GM10248 (cell line): ENCODE measurements at regions not wholly inside any gene's neighbourhood (a gene's known extent, or its start where the extent isn't known, plus 50 kb on each side); places are given as distances from the start of the nearest gene placed in this dataset.

Source experiments
- CTCF ChIA-PET: fragments of 300-600 bp; sonication (Branson Sonifier 250); formaldehyde crosslinking; extraction: SDS; loops from one replicate; lab custom pipeline; 2021; ENCODE audit warnings: antibody characterized with exemption; lab: Yijun Ruan, JAX
- POLR2A ChIA-PET: fragments of 350-650 bp; sonication (Branson Sonifier 250); formaldehyde crosslinking; extraction: SDS; loops from one replicate; lab custom pipeline; 2020; ENCODE audit warnings: antibody characterized with exemption; lab: Yijun Ruan, JAX
- DNase-seq: peaks from one replicate; pipeline ENCODE4 v3.0.0; 2012; ENCODE audit errors: extremely low spot score
- TF ChIP-seq, protein P1 (sequence below): IDR thresholded peaks from 2 replicates; pipeline ENCODE4 v1.5.1; 2012; ENCODE audit warnings: mild to moderate bottlenecking, low read depth; ENCODE audit errors: extremely low read depth, missing control alignments, control extremely low read depth

DNA sequence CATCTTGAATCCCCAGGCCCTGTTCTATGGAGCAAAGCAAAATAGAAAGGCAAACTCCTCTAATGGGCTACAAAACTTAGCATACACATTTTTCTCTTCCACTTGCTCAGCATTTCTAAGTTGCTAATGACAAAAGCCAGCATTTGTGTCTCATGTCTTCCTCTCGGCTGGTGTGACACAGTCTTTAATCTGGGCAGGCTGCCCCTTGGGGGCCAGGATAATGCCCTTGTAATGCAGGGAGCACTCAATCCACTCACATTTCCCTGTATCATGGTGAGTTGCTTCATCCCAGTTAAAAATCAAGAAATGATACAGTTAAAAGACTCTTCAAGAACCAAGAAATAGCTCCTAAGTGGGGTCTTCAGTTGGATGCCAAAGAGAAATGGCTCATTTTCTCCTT lies 109.1 kb upstream of the FBXO11 start:
- ChIA-PET CTCF (interaction anchor here (1.1 kb wide), 1 partner anchor 11 kb away, joined by 3 read pairs; no protein-coding TSS in a partner anchor), POLR2A (no interaction called here)
- no peak for DNase-seq
- TF ChIP-seq, protein P1, sequence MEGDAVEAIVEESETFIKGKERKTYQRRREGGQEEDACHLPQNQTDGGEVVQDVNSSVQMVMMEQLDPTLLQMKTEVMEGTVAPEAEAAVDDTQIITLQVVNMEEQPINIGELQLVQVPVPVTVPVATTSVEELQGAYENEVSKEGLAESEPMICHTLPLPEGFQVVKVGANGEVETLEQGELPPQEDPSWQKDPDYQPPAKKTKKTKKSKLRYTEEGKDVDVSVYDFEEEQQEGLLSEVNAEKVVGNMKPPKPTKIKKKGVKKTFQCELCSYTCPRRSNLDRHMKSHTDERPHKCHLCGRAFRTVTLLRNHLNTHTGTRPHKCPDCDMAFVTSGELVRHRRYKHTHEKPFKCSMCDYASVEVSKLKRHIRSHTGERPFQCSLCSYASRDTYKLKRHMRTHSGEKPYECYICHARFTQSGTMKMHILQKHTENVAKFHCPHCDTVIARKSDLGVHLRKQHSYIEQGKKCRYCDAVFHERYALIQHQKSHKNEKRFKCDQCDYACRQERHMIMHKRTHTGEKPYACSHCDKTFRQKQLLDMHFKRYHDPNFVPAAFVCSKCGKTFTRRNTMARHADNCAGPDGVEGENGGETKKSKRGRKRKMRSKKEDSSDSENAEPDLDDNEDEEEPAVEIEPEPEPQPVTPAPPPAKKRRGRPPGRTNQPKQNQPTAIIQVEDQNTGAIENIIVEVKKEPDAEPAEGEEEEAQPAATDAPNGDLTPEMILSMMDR: no peak

DNA sequence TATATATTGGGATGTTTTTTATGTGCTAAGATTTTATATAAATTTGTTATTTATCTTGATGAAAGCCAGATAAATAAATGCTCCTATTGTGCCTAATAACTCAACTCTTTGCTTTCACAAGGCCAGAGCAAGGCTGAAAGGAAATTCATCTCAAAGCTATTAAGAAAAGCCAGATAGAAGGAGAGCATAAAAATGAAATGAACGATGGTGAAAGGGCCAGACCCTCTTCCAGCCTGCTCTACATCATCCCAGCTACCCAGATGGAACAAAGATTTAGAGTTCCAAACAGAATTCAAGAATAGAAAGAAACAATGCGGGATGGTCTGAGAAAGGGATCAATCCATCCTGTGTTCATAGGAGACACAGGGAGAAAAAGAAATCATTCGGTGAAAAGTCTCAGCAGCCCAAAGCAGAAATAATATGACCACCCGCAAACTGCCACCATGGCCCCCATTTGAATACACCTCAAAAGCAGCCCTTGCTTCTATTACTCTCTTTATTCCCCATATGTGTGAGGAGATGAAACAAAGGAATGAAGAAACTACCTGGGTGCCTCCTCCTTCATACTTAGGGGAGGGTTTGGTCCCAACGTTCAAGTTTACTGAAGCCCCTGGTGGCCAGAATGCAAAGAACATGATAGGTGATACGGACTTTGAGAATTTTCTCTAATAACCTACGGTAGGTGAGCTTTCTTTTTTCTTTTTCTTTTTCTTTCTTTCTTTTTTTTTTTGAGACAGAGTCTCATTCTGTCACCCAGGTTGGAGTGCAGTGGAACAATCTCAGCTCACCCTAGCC lies 110.1 kb upstream of the FBXO11 start:
- CTCF ChIA-PET: interaction anchor here (1.1 kb wide), 1 partner anchor 10 kb away, joined by 3 read pairs; no protein-coding TSS in a partner anchor
- POLR2A ChIA-PET: no interaction called here
- DNase-seq: no peak
- TF ChIP-seq, protein P1: no peak

DNA sequence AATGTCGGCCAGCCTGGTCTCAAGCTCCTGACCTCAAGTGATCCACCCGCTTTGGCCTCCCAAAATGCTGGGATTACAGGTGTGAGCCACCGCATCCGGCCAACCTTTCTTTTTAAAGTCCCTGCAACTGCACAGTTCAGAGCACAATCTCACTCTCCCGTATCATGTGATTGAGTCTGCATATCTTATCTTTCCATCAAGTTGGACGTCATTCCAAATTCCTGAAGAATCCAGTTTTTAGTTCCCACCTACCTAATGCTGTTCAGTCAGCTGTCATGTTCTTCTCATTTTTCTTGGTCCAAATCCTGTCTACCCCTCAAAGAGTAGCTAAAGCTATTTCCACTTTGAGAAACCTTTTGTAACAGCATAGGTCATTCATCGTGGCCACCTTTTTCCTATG lies 110.8 kb upstream of the FBXO11 start:
- POLR2A ChIA-PET: no interaction called here
- DNase-seq: no peak
- CTCF ChIA-PET: no interaction called here
- TF ChIP-seq, protein P1: no peak

DNA sequence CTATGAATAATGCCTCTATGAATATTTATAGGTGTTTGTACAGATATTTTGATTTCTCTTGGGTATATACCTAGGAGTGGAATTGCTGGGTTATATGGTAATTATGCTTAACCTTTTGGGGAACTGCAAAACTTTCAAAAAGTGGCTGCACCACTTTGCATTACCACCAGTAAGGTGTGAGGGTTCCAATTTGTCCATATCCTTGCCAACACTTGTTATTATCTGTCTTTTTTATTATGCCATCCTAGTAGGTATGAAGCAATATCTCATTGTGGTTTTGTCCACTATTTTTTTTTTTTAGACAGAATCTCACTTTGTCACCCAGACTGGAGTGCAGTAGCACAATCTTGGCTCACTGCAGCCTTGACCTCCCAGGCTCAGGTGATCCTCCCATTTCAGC lies 112.2 kb upstream of the FBXO11 start:
- DNase-seq: no peak
- ChIA-PET CTCF (no interaction called here), POLR2A (no interaction called here)
- TF ChIP-seq, protein P1: no peak

DNA sequence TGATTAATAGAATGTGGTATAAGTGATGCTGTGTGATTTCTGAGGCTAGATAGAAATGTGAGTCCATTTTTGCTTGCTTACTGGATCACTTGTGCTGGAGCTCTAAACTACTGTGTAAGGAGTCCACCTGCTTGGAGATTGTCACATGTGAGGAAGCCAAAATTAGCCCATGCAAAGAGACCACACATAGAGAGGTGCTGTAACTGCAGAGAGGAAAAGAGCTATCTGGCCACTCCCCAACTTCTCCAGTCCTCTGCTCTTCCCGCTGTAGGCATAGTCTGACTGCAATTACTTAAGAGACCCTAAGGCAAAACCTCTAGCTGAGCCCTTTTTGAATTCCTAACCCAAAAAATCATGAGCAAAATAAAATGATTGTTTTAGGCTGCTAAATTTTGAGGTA lies 120.6 kb upstream of the FBXO11 start:
- ChIA-PET CTCF (interaction anchor here (0.8 kb wide), 1 partner anchor 11 kb away, joined by 3 read pairs; no protein-coding TSS in a partner anchor), POLR2A (no interaction called here)
- DNase-seq: no peak
- TF ChIP-seq, protein P1: no peak

DNA sequence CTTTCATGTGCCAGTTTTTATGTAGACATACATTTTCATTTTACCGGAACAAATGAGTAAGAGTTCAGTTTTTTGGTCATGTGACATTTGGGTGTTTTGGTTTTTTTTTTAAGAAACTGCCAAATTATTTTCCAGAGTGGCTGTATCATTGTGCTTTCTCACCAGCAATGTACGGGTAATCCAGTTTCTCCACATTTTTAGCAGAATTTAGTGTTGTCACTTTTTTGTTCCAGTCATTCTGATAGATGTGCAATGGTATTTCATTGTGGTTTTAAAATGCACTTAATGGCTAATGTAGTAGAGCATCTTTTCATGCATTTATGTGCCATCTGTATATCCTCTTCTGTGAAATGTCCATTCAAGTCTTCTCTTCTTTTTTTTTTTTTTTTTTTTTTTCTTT lies 126.5 kb upstream of the FBXO11 start:
- TF ChIP-seq, protein P1: no peak
- POLR2A ChIA-PET: no interaction called here
- no peak for DNase-seq
- CTCF ChIA-PET: no interaction called here
